ENCODE measurements at regions not wholly inside any gene's neighbourhood (a gene's known extent, or its start where the extent isn't known, plus 50 kb on each side); places are given as distances from the start of the nearest gene placed in this dataset.

DNA sequence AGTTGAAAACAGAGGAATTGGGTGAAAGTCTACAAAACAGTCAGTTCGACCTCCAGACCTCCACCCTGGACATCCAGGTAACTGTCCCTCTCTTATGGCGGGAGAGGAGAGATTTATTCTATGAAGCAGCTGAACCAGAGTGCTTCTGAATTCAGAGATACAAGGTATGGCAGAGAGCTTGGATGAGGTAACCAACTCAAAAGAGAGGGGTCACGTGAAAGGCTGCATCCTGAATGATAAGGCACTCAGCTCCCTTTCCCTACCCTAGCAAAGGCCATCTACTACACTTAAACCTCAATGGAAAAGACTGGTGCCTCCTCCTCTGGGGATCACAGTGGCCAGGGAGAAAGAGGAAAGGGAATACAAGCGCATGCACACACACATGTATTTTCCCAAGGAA is 88.4 kb upstream of the KCNA3 start:
- TF ChIP-seq, protein P1, sequence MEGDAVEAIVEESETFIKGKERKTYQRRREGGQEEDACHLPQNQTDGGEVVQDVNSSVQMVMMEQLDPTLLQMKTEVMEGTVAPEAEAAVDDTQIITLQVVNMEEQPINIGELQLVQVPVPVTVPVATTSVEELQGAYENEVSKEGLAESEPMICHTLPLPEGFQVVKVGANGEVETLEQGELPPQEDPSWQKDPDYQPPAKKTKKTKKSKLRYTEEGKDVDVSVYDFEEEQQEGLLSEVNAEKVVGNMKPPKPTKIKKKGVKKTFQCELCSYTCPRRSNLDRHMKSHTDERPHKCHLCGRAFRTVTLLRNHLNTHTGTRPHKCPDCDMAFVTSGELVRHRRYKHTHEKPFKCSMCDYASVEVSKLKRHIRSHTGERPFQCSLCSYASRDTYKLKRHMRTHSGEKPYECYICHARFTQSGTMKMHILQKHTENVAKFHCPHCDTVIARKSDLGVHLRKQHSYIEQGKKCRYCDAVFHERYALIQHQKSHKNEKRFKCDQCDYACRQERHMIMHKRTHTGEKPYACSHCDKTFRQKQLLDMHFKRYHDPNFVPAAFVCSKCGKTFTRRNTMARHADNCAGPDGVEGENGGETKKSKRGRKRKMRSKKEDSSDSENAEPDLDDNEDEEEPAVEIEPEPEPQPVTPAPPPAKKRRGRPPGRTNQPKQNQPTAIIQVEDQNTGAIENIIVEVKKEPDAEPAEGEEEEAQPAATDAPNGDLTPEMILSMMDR (IDR thresholded peaks at IDR 0.05): no peak
- TF ChIP-seq POLR2AphosphoS5 (IDR thresholded peaks at IDR 0.05) (no peak), POLR2A (IDR thresholded peaks at IDR 0.05) (no peak)
